Testis (tissue), 2 donors: ENCODE measurements at regions not wholly inside any gene's neighbourhood (a gene's known extent, or its start where the extent isn't known, plus 50 kb on each side); places are given as distances from the start of the nearest gene placed in this dataset.
A peak's percentile ranks its signal among the peaks of the same experiment; 100 is the strongest.

ENCODE experiments used
- DNase-seq: peaks from one replicate; pipeline ENCODE4 v3.0.0-alpha.2; 2019
- H3K27ac ChIP-seq, 2 donors: fragments of 200-600 bp; sonication (generic); one replicate each; pipeline ENCODE4 v1.5.1; 2019
- H3K27me3 ChIP-seq: fragments of 200-600 bp; sonication (generic); one replicate; pipeline ENCODE4 v1.5.1; 2019
- H3K36me3 ChIP-seq: fragments of 200-600 bp; sonication (generic); one replicate; pipeline ENCODE4 v1.5.1; 2017; ENCODE audit warnings: low read depth; ENCODE audit errors: missing control alignments
- H3K4me1 ChIP-seq: fragments of 200-600 bp; sonication (generic); one replicate; pipeline ENCODE4 v1.5.1; 2019
- H3K4me3 ChIP-seq, 2 donors: fragments of 200-600 bp; sonication (generic); one replicate each; pipeline ENCODE4 v1.5.1; 2017 to 2019
- H3K9me3 ChIP-seq: fragments of 200-600 bp; sonication (generic); one replicate; pipeline ENCODE4 v1.5.1; 2017
- POLR2A ChIP-seq: fragments of 450-650 bp; IDR thresholded peaks from one replicate; pipeline ENCODE4 v1.6.1; 2017; ENCODE audit warnings: antibody characterized with exemption, mild to moderate bottlenecking, moderate library complexity
- WGBS, 2 donors: methylation state at CpG; one replicate each; pipeline ENCODE4 v1.1.5; 2018; 5-methylcytosine and 5-hydroxymethylcytosine counted together
- intact Hi-C: fragments of 100-400 bp; cut with DNase I; formaldehyde crosslinking; loops from one replicate; pipeline ENCODE4 v1.15.1; 2023; ENCODE audit warnings: low total_unique reads
- TF ChIP-seq, protein P1 (sequence below), 3 experiments: fragments of 450-650 bp in 2 of 3; fragments of 200-600 bp in 1 of 3; sonication (generic) in 1 of 3; IDR thresholded peaks; one replicate each; pipeline ENCODE4 v1.5.1; 2016 to 2019; ENCODE audit warnings: antibody characterized with exemption in 3 of 3, mild to moderate bottlenecking in 2 of 3, moderate library complexity in 1 of 3

GRCh38 chr2:160583813-160584537 lies 90.4 kb upstream of the RBMS1 start:
- Histone ChIP-seq H3K9me3 (no peaks in the 10 kb centered on the region), H3K36me3 (no peaks in the 10 kb centered on the region), H3K27ac (peak overlapping the region; percentile 26 to 61), H3K4me3 (no peak overlapping the region), H3K27me3 (no peaks in the 10 kb centered on the region), H3K4me1 (peaks cover 13% of the 10 kb centered on the region)
- intact Hi-C loops: no loop called here
- no peak for DNase-seq
- 74 to 86% methylated on average over 8 of the region's 8 CpGs for WGBS, 2 donors
- no peak for TF ChIP-seq POLR2A
- TF ChIP-seq, protein P1, sequence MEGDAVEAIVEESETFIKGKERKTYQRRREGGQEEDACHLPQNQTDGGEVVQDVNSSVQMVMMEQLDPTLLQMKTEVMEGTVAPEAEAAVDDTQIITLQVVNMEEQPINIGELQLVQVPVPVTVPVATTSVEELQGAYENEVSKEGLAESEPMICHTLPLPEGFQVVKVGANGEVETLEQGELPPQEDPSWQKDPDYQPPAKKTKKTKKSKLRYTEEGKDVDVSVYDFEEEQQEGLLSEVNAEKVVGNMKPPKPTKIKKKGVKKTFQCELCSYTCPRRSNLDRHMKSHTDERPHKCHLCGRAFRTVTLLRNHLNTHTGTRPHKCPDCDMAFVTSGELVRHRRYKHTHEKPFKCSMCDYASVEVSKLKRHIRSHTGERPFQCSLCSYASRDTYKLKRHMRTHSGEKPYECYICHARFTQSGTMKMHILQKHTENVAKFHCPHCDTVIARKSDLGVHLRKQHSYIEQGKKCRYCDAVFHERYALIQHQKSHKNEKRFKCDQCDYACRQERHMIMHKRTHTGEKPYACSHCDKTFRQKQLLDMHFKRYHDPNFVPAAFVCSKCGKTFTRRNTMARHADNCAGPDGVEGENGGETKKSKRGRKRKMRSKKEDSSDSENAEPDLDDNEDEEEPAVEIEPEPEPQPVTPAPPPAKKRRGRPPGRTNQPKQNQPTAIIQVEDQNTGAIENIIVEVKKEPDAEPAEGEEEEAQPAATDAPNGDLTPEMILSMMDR (IDR thresholded peaks at IDR 0.05): no peak

GRCh38 chr2:160584972-160585494 lies 91.4 kb upstream of the RBMS1 start:
- no peak overlapping the region for H3K4me3 ChIP-seq
- no peaks in the 10 kb centered on the region for H3K36me3 ChIP-seq
- TF ChIP-seq, protein P1 (IDR thresholded peaks at IDR 0.05): no peak
- TF ChIP-seq POLR2A: no peak
- intact Hi-C loops: no loop called here
- H3K9me3 ChIP-seq: no peaks in the 10 kb centered on the region
- no peak overlapping the region for H3K27ac ChIP-seq
- DNase-seq: no peak
- no peaks in the 10 kb centered on the region for H3K27me3 ChIP-seq
- H3K4me1 ChIP-seq: peaks cover 13% of the 10 kb centered on the region

- H3K4me1 ChIP-seq: no peaks in the 10 kb centered on the region
- intact Hi-C loops: no loop called here
- H3K27ac ChIP-seq: no peak overlapping the region
- no peaks in the 10 kb centered on the region for H3K36me3 ChIP-seq
- H3K27me3 ChIP-seq: no peaks in the 10 kb centered on the region
- TF ChIP-seq, protein P1 (IDR thresholded peaks at IDR 0.05): no peak
- TF ChIP-seq POLR2A: no peak
- H3K9me3 ChIP-seq: no peaks in the 10 kb centered on the region
- 33 to 80% methylated on average over 1 of the region's 1 CpG for WGBS, 2 donors
- no peak overlapping the region for H3K4me3 ChIP-seq
- no peak for DNase-seq
These were observed 97.1 kb upstream of the RBMS1 start for GRCh38 chr2:160590664-160591063.

- Histone ChIP-seq H3K4me3 (no peak overlapping the region), H3K27ac (no peak overlapping the region), H3K9me3 (no peaks in the 10 kb centered on the region), H3K4me1 (no peaks in the 10 kb centered on the region), H3K36me3 (no peaks in the 10 kb centered on the region), H3K27me3 (no peaks in the 10 kb centered on the region)
- TF ChIP-seq POLR2A: no peak
- TF ChIP-seq, protein P1 (IDR thresholded peaks at IDR 0.05): no peak
- 75 to 92% methylated on average over 1 of the region's 1 CpG for WGBS, 2 donors
- intact Hi-C loops: no loop called here
- no peak for DNase-seq
These were observed 98.8 kb upstream of the RBMS1 start for GRCh38 chr2:160592401-160592800.

GRCh38 chr2:160592993-160593392 lies 99.4 kb upstream of the RBMS1 start:
- Histone ChIP-seq H3K36me3 (no peaks in the 10 kb centered on the region), H3K27me3 (no peaks in the 10 kb centered on the region), H3K27ac (no peak overlapping the region), H3K9me3 (no peaks in the 10 kb centered on the region), H3K4me1 (no peaks in the 10 kb centered on the region), H3K4me3 (no peak overlapping the region)
- TF ChIP-seq POLR2A: no peak
- TF ChIP-seq, protein P1 (IDR thresholded peaks at IDR 0.05): no peak
- no peak for DNase-seq
- intact Hi-C loops: no loop called here
